IMR-90 (cell line): ENCODE measurements at regions not wholly inside any gene's neighbourhood (a gene's known extent, or its start where the extent isn't known, plus 50 kb on each side); places are given as distances from the start of the nearest gene placed in this dataset.

Source experiments
- ATAC-seq: fragments of 200-7000 bp; cut with Tn5 transposase; 2 replicates; pipeline ENCODE4 v1.9.1; 2020; ENCODE audit warnings: low read depth, mild to moderate bottlenecking, moderate library complexity
- BruUV-seq: library from RNA; stranded (reverse); fragments of 400-500 nt; replicated peaks from 2 replicates; lab custom pipeline; 2021; lab: Mats Ljungman, UMichigan
- CTCF ChIA-PET: fragments of 300-600 bp; formaldehyde crosslinking; extraction: SDS; loops from one replicate; lab custom pipeline; 2021; ENCODE audit warnings: antibody characterized with exemption; lab: Yijun Ruan, JAX
- POLR2A ChIA-PET: fragments of 300-600 bp; sonication (Branson Sonifier 250); formaldehyde crosslinking; loops from one replicate; lab custom pipeline; 2022; ENCODE audit warnings: antibody characterized with exemption; ENCODE audit not compliant: unreplicated experiment; lab: Charles Lee
- DNase-seq: peaks from one replicate; pipeline ENCODE4 v3.0.0; 2013
- H2AFZ ChIP-seq: replicated peaks from 2 replicates; pipeline ENCODE3; 2013; ENCODE audit warnings: low read length, mild to moderate bottlenecking; ENCODE audit not compliant: poor library complexity
- H2AK5ac ChIP-seq: 2 replicates; pipeline ENCODE4 v1.6.1; 2013; ENCODE audit warnings: low read depth, low read length, inconsistent platforms
- H2AK9ac ChIP-seq: replicated peaks from 2 replicates; pipeline ENCODE3; 2013; ENCODE audit warnings: mild to moderate bottlenecking, low read depth, low read length, moderate library complexity; ENCODE audit not compliant: poor library complexity
- H2BK120ac ChIP-seq: 2 replicates; pipeline ENCODE4 v1.6.1; 2013; ENCODE audit warnings: low read depth, low read length, inconsistent platforms
- H2BK15ac ChIP-seq: 3 replicates; pipeline ENCODE4 v1.6.1; 2013; ENCODE audit warnings: low read depth, low read length, inconsistent platforms
- H2BK20ac ChIP-seq: 2 replicates; pipeline ENCODE4 v1.6.1; 2013; ENCODE audit warnings: low read depth, mild to moderate bottlenecking, inconsistent platforms, low read length, moderate library complexity
- H2BK5ac ChIP-seq: 2 replicates; pipeline ENCODE4 v1.6.1; 2013; ENCODE audit warnings: mild to moderate bottlenecking, low read depth, low read length, inconsistent platforms; ENCODE audit not compliant: poor library complexity, severe bottlenecking
- H3K14ac ChIP-seq: replicated peaks from 2 replicates; pipeline ENCODE4 v1.6.1; 2013; ENCODE audit warnings: low read depth, low read length, inconsistent platforms
- H3K18ac ChIP-seq: 2 replicates; pipeline ENCODE4 v1.6.1; 2013; ENCODE audit warnings: low read depth, low read length, control low read depth
- H3K23ac ChIP-seq: 2 replicates; pipeline ENCODE4 v1.6.1; 2013; ENCODE audit warnings: low read depth, low read length, inconsistent platforms
- H3K27ac ChIP-seq: 2 replicates; pipeline ENCODE4 v1.5.1; 2013; ENCODE audit warnings: mild to moderate bottlenecking, control low read depth, low read length; ENCODE audit not compliant: insufficient read depth
- H3K27me3 ChIP-seq: 2 replicates; pipeline ENCODE4 v1.6.1; 2013; ENCODE audit warnings: low read length; ENCODE audit not compliant: control insufficient read depth, insufficient read depth
- H3K36me3 ChIP-seq: 2 replicates; pipeline ENCODE4 v1.6.1; 2013; ENCODE audit warnings: low read length, mixed read lengths; ENCODE audit not compliant: control insufficient read depth, insufficient read depth
- H3K4ac ChIP-seq: 2 replicates; pipeline ENCODE4 v1.6.1; 2013; ENCODE audit warnings: low read depth, low read length, inconsistent platforms
- H3K4me1 ChIP-seq: 2 replicates; pipeline ENCODE4 v1.6.1; 2013; ENCODE audit warnings: low read length, mixed read lengths; ENCODE audit not compliant: control insufficient read depth, insufficient read depth
- H3K4me2 ChIP-seq: 2 replicates; pipeline ENCODE4 v1.6.1; 2013; ENCODE audit warnings: low read depth, mild to moderate bottlenecking, control low read depth, low read length, moderate library complexity
- H3K4me3 ChIP-seq: 2 replicates; pipeline ENCODE4 v1.5.1; 2013; ENCODE audit warnings: low read depth, mild to moderate bottlenecking, control low read depth, low read length, moderate library complexity; ENCODE audit not compliant: insufficient read depth
- H3K56ac ChIP-seq: 2 replicates; pipeline ENCODE4 v1.6.1; 2013; ENCODE audit warnings: low read length, inconsistent platforms; ENCODE audit not compliant: insufficient read depth; ENCODE audit errors: extremely low read depth
- H3K79me1 ChIP-seq, 2 experiments: 2 replicates each; pipeline ENCODE4 v1.6.1; 2013; ENCODE audit warnings: low read length in 2 of 2, inconsistent platforms in 1 of 2, low read depth in 1 of 2
- H3K9ac ChIP-seq: 2 replicates; pipeline ENCODE4 v1.6.1; 2013; ENCODE audit warnings: low read depth, low read length, control low read depth
- H3K9me1 ChIP-seq: 2 replicates; pipeline ENCODE4 v1.6.1; 2013; ENCODE audit warnings: low read length, inconsistent platforms; ENCODE audit not compliant: insufficient read depth
- H3K9me3 ChIP-seq: 2 replicates; pipeline ENCODE4 v1.6.1; 2013; ENCODE audit warnings: low read length; ENCODE audit not compliant: control insufficient read depth, insufficient read depth
- H4K20me1 ChIP-seq: 2 replicates; pipeline ENCODE4 v1.6.1; 2013; ENCODE audit warnings: low read length, inconsistent platforms; ENCODE audit not compliant: insufficient read depth
- H4K5ac ChIP-seq: 2 replicates; pipeline ENCODE4 v1.6.1; 2013; ENCODE audit warnings: mild to moderate bottlenecking, low read depth, low read length, control low read depth
- H4K8ac ChIP-seq, 2 experiments: 2 replicates each; pipeline ENCODE4 v1.6.1; 2013; ENCODE audit warnings: low read depth in 2 of 2, low read length in 2 of 2, control low read depth in 1 of 2, inconsistent platforms in 1 of 2
- H4K91ac ChIP-seq: 2 replicates; pipeline ENCODE4 v1.6.1; 2013; ENCODE audit warnings: low read depth, low read length, inconsistent platforms; ENCODE audit not compliant: insufficient read depth
- BHLHE40 ChIP-seq: fragments of 150-350 bp; IDR thresholded peaks from 2 replicates; pipeline ENCODE4 v1.6.1; 2016; ENCODE audit warnings: mild to moderate bottlenecking, low read depth, low read length
- CEBPB ChIP-seq: IDR thresholded peaks from 2 replicates; pipeline ENCODE4 v1.6.1; 2012; ENCODE audit warnings: low read depth, low read length, improper control_type of control experiment
- CHD1 ChIP-seq: IDR thresholded peaks from 2 replicates; pipeline ENCODE4 v1.6.1; 2012; ENCODE audit warnings: low read depth, low read length, improper control_type of control experiment
- CTCF ChIP-seq: conservative IDR thresholded peaks from 2 replicates; pipeline ENCODE4 v1.5.1; 2012; ENCODE audit warnings: mild to moderate bottlenecking, low read depth, low read length, improper control_type of control experiment
- ELK1 ChIP-seq: fragments of 150-350 bp; IDR thresholded peaks from 2 replicates; pipeline ENCODE4 v1.6.1; 2016; ENCODE audit warnings: low read depth, mild to moderate bottlenecking, low read length, moderate library complexity, borderline replicate concordance
- FOS ChIP-seq: fragments of 150-350 bp; IDR thresholded peaks from 2 replicates; pipeline ENCODE4 v1.6.1; 2016; ENCODE audit warnings: low read depth, low read length
- MAFK ChIP-seq: IDR thresholded peaks from 2 replicates; pipeline ENCODE4 v1.6.1; 2012; ENCODE audit warnings: low read depth, low read length, improper control_type of control experiment
- MXI1 ChIP-seq: IDR thresholded peaks from 2 replicates; pipeline ENCODE4 v1.6.1; 2012; ENCODE audit warnings: low read depth, mild to moderate bottlenecking, low read length, moderate library complexity, borderline replicate concordance
- NFE2L2 ChIP-seq: fragments of 150-350 bp; IDR thresholded peaks from 2 replicates; pipeline ENCODE4 v1.6.1; 2016; ENCODE audit warnings: low read depth, mild to moderate bottlenecking, low read length
- POLR2A ChIP-seq: IDR thresholded peaks from 2 replicates; pipeline ENCODE4 v1.6.1; 2012; ENCODE audit warnings: mild to moderate bottlenecking, low read depth, low read length
- RAD21 ChIP-seq: IDR thresholded peaks from 2 replicates; pipeline ENCODE4 v1.6.1; 2012; ENCODE audit warnings: low read length, improper control_type of control experiment
- RCOR1 ChIP-seq: IDR thresholded peaks from 2 replicates; pipeline ENCODE4 v1.6.1; 2012; ENCODE audit warnings: mild to moderate bottlenecking, low read length, improper control_type of control experiment; ENCODE audit not compliant: insufficient replicate concordance
- RFX5 ChIP-seq: IDR thresholded peaks from 2 replicates; pipeline ENCODE4 v1.8.0; 2012; ENCODE audit warnings: low read depth, mild to moderate bottlenecking, low read length, moderate library complexity
- SMC3 ChIP-seq: fragments of 150-350 bp; IDR thresholded peaks from 2 replicates; pipeline ENCODE4 v1.6.1; 2016; ENCODE audit warnings: low read depth, mild to moderate bottlenecking, antibody characterized with exemption, low read length, moderate library complexity
- USF2 ChIP-seq: fragments of 150-350 bp; IDR thresholded peaks from 2 replicates; pipeline ENCODE4 v1.6.1; 2017; ENCODE audit warnings: mild to moderate bottlenecking, antibody characterized with exemption, low read length, low read depth
- WGBS, 2 experiments: methylation state at CpG; one replicate each; pipeline versions ENCODE4 v1.1.5 to v1.1.7; 2013; ENCODE audit warnings: missing lambda C conversion rate in 2 of 2; ENCODE audit not compliant: insufficient read length in 1 of 2; ENCODE audit errors: extremely low coverage in 2 of 2; 5-methylcytosine and 5-hydroxymethylcytosine counted together
- dilution Hi-C: fragments of 300-500 bp; cut with HindIII; formaldehyde crosslinking; loops from one replicate; pipeline ENCODE4 v1.14.3; 2018; ENCODE audit warnings: low sequenced_read_pairs; ENCODE audit not compliant: unreplicated experiment
- in situ Hi-C: fragments of 300-500 bp; cut with MboI; formaldehyde crosslinking; loops from 3 replicates; pipeline ENCODE4 v1.14.3; 2019; ENCODE audit warnings: low sequenced_read_pairs, inconsistent platforms, mixed read lengths
- intact Hi-C: fragments of 100-400 bp; cut with micrococcal nuclease; formaldehyde crosslinking; loops from 2 replicates; pipeline ENCODE4 v1.10.0; 2022

- Histone ChIP-seq H3K9me3 (no peaks in the 10 kb centered on the region), H2BK20ac (no peak overlapping the region)
- ATAC-seq: no peak
These were observed 381.2 kb downstream of the PTPRC start for GRCh38 chr1:199020051-199020450.

More at GRCh38 chr1:199020051-199020450, 381.2 kb downstream of the PTPRC start:
- Histone ChIP-seq H3K4me1 (no peaks in the 10 kb centered on the region), H2AK5ac (no peak overlapping the region), H2BK120ac (no peak overlapping the region), H4K20me1 (no peaks in the 10 kb centered on the region), H3K4me3 (no peak overlapping the region), H2BK15ac (no peak overlapping the region), H4K91ac (no peak overlapping the region), H4K5ac (no peak overlapping the region), H3K14ac (no peak overlapping the region), H2AK9ac (no peak overlapping the region), H3K4ac (no peak overlapping the region), H3K56ac (no peak overlapping the region), H3K27me3 (no peaks in the 10 kb centered on the region), H3K9me1 (no peaks in the 10 kb centered on the region), H3K9ac (no peak overlapping the region), H2AFZ (no peak overlapping the region), H3K4me2 (no peak overlapping the region), H3K36me3 (no peaks in the 10 kb centered on the region), H2BK5ac (no peak overlapping the region), H3K18ac (no peak overlapping the region), H3K27ac (no peak overlapping the region), H3K79me1 (no peaks in the 10 kb centered on the region), H3K23ac (no peak overlapping the region), H4K8ac (no peak overlapping the region)
- no peak for DNase-seq
- TF ChIP-seq RAD21 (no peak), RFX5 (no peak), CEBPB (no peak), FOS (no peak), BHLHE40 (no peak), CHD1 (no peak), ELK1 (no peak), NFE2L2 (no peak), CTCF (no peak), MAFK (no peak), SMC3 (no peak), POLR2A (no peak), USF2 (no peak), RCOR1 (no peak), MXI1 (no peak)
- in situ Hi-C loops (no loop called here), dilution Hi-C loops (no loop called here), intact Hi-C loops (no loop called here)
- CTCF ChIA-PET: no interaction called here
- POLR2A ChIA-PET: no interaction called here
- BruUV-seq: no TSS peak
- no CpG with 5 or more reads among the region's 2 CpGs for WGBS, 2 experiments
